GM20000 (cell line): ENCODE measurements at regions not wholly inside any gene's neighbourhood (a gene's known extent, or its start where the extent isn't known, plus 50 kb on each side); places are given as distances from the start of the nearest gene placed in this dataset.

Experiments
- DNase-seq: peaks from one replicate; pipeline ENCODE4 v3.0.0; 2012; ENCODE audit warnings: low spot score
- TF ChIP-seq, protein P1 (sequence below): IDR thresholded peaks from 2 replicates; pipeline ENCODE4 v1.5.1; 2012; ENCODE audit warnings: mild to moderate bottlenecking, control low read depth; ENCODE audit errors: extremely low read depth, missing control alignments

DNA sequence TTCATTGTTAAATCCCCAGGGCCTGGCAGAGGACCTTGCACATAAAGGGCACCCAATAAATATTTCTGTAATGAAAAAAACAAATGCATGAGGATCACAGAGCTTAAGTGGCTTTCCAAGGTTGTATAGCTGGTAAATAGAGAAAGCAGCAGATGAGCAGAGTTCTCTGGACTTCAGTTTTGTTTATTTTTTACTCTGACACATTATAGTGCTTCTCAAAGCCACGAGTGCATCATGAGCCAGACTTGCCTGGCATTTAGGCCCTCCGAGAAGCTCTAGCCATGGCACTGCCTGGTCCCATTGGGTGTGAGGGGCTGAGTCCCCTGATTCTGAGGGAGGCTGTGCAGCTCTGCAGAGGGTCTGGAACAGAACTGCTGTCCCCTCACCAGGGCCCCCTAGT, 87.2 kb upstream of the ZNF32 start:
- DNase-seq, result no peak
- TF ChIP-seq, protein P1, sequence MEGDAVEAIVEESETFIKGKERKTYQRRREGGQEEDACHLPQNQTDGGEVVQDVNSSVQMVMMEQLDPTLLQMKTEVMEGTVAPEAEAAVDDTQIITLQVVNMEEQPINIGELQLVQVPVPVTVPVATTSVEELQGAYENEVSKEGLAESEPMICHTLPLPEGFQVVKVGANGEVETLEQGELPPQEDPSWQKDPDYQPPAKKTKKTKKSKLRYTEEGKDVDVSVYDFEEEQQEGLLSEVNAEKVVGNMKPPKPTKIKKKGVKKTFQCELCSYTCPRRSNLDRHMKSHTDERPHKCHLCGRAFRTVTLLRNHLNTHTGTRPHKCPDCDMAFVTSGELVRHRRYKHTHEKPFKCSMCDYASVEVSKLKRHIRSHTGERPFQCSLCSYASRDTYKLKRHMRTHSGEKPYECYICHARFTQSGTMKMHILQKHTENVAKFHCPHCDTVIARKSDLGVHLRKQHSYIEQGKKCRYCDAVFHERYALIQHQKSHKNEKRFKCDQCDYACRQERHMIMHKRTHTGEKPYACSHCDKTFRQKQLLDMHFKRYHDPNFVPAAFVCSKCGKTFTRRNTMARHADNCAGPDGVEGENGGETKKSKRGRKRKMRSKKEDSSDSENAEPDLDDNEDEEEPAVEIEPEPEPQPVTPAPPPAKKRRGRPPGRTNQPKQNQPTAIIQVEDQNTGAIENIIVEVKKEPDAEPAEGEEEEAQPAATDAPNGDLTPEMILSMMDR, result no peak

DNA sequence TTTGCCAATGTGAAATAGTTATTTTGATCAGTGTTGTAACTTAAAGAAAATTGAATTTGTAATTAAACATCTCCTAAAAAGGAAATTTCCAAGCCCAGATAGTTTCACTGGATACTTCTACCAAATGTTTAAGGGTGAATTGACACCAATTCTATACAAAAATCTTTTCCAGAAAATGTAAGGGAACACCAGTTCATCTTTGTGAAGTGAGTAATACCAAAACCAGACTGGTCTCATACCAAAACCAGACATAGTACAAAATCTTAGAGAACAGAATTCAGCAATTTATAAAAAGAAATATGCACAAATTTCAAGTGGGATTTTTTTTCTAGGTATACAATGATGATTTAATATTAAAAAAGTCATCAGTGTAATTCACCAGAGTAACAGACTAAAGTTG, 86.0 kb upstream of the ZNF32 start:
- no peak for DNase-seq
- TF ChIP-seq, protein P1, result no peak

DNA sequence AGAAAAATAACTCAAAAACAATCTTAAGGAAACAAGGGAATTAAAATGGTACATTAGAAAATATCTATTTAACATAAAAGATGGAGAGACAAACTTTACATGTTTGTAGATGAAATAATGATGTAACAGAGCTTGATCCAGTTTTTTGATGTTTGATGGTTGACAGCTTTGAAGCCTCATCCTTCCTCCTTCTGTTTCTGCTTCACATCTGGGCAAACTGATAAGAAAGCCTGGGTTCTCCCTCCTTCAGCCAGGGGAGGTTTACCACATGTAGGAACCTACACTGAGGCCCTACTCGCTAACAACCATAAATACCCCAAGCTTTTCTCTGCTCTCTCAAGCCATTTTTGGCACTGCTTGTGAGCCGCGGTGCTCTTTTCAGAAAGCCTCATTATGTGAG, 82.8 kb upstream of the ZNF32 start:
- DNase-seq, result no peak
- TF ChIP-seq, protein P1, result no peak

DNA sequence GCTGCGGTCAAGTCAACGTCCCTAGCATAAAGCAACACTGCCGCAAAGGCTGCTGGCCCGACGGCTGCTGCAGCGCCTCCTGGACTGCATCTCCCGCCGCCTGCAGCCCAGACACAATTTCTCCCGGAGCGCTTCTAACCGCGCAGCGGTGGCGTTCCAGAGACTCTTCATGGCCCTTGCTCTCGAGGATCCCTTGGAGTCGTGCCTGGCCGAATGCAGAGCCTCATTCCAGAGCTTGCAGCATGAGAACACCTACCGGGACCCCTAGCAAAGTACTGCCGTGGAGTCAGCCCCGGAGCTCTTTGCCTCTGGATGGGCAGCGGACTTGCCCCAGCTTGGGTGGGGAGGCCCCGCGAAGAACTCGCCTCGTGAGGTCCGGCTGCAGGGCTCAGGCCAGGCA, 79.7 kb upstream of the ZNF32 start:
- TF ChIP-seq, protein P1, result no peak
- DNase-seq, result no peak

DNA sequence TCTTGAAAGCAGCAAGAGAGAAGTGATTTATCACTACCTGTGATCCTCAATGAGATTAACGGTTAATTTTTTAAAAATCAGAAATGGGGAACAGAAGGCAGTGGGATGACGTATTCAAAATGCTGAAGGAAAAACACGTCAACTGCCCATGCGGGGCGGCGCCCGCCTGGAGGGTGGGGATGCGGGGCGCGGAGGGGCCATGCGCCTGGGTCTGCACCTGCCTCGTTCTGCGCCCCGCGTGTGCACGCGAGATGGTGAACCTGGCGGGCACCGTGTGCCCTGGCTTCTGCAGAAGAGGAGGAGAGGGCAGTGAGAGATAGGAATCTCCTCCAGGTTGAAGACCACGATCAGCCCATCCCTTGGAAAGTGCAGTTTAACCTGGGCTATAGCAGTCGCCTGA, 79.3 kb upstream of the ZNF32 start:
- TF ChIP-seq, protein P1, result no peak
- DNase-seq, result no peak

DNA sequence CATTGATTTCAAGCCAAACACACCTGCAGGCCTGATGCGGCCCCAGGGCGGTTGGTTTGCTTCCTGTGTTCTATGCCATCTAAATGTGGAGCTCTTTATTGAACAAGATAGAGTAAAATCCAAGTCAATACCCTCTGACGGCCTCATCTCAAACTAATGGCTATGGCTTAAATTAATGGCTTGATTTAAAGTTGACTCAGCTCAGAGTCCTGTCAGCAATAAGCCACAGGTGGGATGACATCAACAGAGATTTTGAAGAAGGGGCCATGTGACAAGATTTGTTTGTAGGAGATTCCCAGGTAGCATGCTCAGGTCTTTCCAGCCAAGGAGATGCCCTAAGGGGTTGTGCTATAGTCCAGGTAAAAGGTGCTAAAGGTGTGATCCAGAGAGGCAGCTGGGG, 66.7 kb upstream of the ZNF32 start:
- TF ChIP-seq, protein P1, result no peak

DNA sequence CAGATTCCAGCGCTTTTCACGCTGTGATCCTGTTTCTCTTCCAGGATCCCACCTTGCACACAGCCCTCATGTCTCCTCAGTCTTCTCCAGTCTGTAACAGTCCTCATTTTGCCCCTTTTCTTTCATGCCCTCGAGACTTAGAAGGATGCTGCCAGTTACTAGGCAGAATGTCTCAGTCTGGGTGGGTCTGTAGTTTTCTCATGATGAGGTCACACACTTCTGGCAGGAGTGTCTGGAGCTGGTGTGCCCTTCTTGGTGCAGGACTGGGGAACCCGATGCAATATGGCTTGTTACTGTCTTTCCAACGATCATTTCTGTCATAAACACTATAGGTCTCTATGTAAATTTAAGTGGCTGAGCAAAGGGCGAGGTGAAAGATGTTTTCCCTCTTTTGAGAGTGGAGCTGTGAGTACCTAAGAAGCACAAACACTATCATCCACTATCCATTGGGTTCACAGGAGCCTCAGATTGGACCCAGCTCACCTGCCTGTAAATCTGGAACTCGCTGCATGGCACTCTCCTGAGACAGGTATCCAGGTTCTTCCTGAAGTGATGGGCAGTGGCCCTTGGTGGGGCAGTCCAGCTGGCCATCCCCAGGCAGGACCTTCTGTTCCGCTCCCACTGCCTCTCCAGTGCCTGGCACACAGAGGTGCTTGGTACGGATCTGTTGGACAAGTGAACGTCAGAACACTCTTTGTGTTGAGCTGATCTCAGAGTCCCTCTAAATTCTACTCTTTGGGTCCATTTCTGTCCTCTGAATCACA, 64.3 kb upstream of the ZNF32 start:
- TF ChIP-seq, protein P1, result no peak
- DNase-seq, result no peak

More for the DNA sequence above, 66.7 kb upstream of the ZNF32 start:
- DNase-seq, result no peak
